ENCODE measurements at regions not wholly inside any gene's neighbourhood (a gene's known extent, or its start where the extent isn't known, plus 50 kb on each side); places are given as distances from the start of the nearest gene placed in this dataset.

- 63% methylated on average over 13 of the region's 13 CpGs for WGBS (ENCODE audit: insufficient coverage, insufficient replicate concordance, low lambda C conversion rate, missing lambda C conversion rate)
- RAD21 ChIA-PET (ENCODE audit: unreplicated experiment): interaction anchor here (0.5 to 1.0 kb wide), 2 partner anchors 39 to 57 kb away, joined by 3 read pairs; no protein-coding TSS in a partner anchor
- ATAC-seq (no peak), FAIRE-seq (no peak), DNase-seq (ENCODE audit: low read depth, low spot score) (no peak)
- no TSS peak for BruUV-seq (replicated peaks)
- TF ChIP-seq SIX5 (IDR thresholded peaks at IDR 0.05; ENCODE audit: low read depth, low read length, severe bottlenecking): no peak
- no peak for TF ChIP-seq POLR2A (IDR thresholded peaks at IDR 0.05; ENCODE audit: low read depth, low read length)
- no peak for TF ChIP-seq HCFC1 (IDR thresholded peaks at IDR 0.05; ENCODE audit: low read length)
- TF ChIP-seq MAX (IDR thresholded peaks at IDR 0.05; ENCODE audit: low read depth, low read length): no peak
- TF ChIP-seq CHD4 (IDR thresholded peaks at IDR 0.05): no peak
- TF ChIP-seq FOXM1 (IDR thresholded peaks at IDR 0.05; ENCODE audit: low read depth, low read length): no peak
- TF ChIP-seq WRNIP1 (IDR thresholded peaks at IDR 0.05; ENCODE audit: borderline replicate concordance, low read depth, low read length): no peak
- no peak for TF ChIP-seq CTCF (IDR thresholded peaks at IDR 0.05 in 2 of 3, conservative IDR thresholded peaks at IDR 0.05 in 1 of 3; ENCODE audit: control insufficient read depth in 2 of 3, extremely low read depth in 1 of 3, insufficient read depth in 1 of 3, low read depth in 3 of 3, low read length in 3 of 3)
- TF ChIP-seq TCF12 (IDR thresholded peaks at IDR 0.05; ENCODE audit: low read depth, low read length): no peak
- no peak for TF ChIP-seq SUZ12 (IDR thresholded peaks at IDR 0.05; ENCODE audit: unreplicated experiment)
- TF ChIP-seq NBN (IDR thresholded peaks at IDR 0.05): no peak
- no peak for TF ChIP-seq RB1 (IDR thresholded peaks at IDR 0.05; ENCODE audit: borderline replicate concordance)
- no peak for TF ChIP-seq IKZF2 (IDR thresholded peaks at IDR 0.05)
- no peak for TF ChIP-seq JUND (IDR thresholded peaks at IDR 0.05; ENCODE audit: low read depth, low read length)
- no peak for TF ChIP-seq KLF5 (IDR thresholded peaks at IDR 0.05; ENCODE audit: partially characterized antibody)
- TF ChIP-seq RBBP5 (conservative IDR thresholded peaks at IDR 0.05): no peak
- TF ChIP-seq E2F4 (IDR thresholded peaks at IDR 0.05; ENCODE audit: low read depth, low read length): no peak
- no peak for TF ChIP-seq SIN3A (IDR thresholded peaks at IDR 0.05; ENCODE audit: low read depth, low read length)
- no peak for TF ChIP-seq ZSCAN29 (IDR thresholded peaks at IDR 0.05)
- TF ChIP-seq PKNOX1 (IDR thresholded peaks at IDR 0.05): no peak
- no peaks in the 10 kb centered on the region; the same call in 1 of the 3 replicates for H3K9me3 ChIP-seq (replicated peaks; ENCODE audit: control insufficient read depth, insufficient read depth, low read length)
- in situ Hi-C loops (cut with MboI): no loop called here
- intact Hi-C loops (cut with micrococcal nuclease; ENCODE audit: unreplicated experiment): no loop called here
- peaks cover 28% of the 10 kb centered on the region for H3K4me1 ChIP-seq (ENCODE audit: control insufficient read depth, insufficient read depth, low read length)
- no peak overlapping the region for H3K4me3 ChIP-seq
- H3K36me3 ChIP-seq (ENCODE audit: control insufficient read depth in 2 of 2, insufficient read depth in 2 of 2, low read length in 1 of 2): no peaks in the 10 kb centered on the region
- no peaks in the 10 kb centered on the region for H3K79me2 ChIP-seq (ENCODE audit: control insufficient read depth, insufficient read depth, low read length)
- H3K4me2 ChIP-seq (ENCODE audit: control insufficient read depth, insufficient read depth): no peak overlapping the region
- no peaks in the 10 kb centered on the region for H3K27me3 ChIP-seq (replicated peaks in 1 of 2; ENCODE audit: control insufficient read depth in 2 of 2, insufficient read depth in 2 of 2, low read length in 1 of 2)
- no peak overlapping the region for H3K27ac ChIP-seq (ENCODE audit: control insufficient read depth, insufficient read depth)
- CTCF ChIA-PET: interaction anchor here (1.4 kb wide), 1 partner anchor 11 kb away, joined by 4 read pairs; no protein-coding TSS in a partner anchor
- H4K20me1 ChIP-seq (ENCODE audit: control insufficient read depth, insufficient read depth): no peaks in the 10 kb centered on the region
- H2AFZ ChIP-seq (ENCODE audit: control insufficient read depth, low read depth, low read length): no peak overlapping the region
- POLR2A ChIA-PET: interaction anchor here (1.0 kb wide), 1 partner anchor 13 kb away, joined by 3 read pairs; no protein-coding TSS in a partner anchor
- H3K9ac ChIP-seq (ENCODE audit: control insufficient read depth, insufficient read depth, low read length): no peak overlapping the region
- SMC1A ChIA-PET (ENCODE audit: uncharacterized antibody, unreplicated experiment): interaction anchor here (0.8 to 1.9 kb wide), 6 partner anchors 23 to 131 kb away, joined by 3 to 5 read pairs (median 3); no protein-coding TSS in a partner anchor
Measured at GRCh38 chr15:58329781-58330671, 101.8 kb upstream of the LIPC start.
